ENCODE measurements at regions not wholly inside any gene's neighbourhood (a gene's known extent, or its start where the extent isn't known, plus 50 kb on each side); places are given as distances from the start of the nearest gene placed in this dataset.
"Not testable (repeated sequence)": the region's sequence is repeated elsewhere in the genome, so short reads cannot be mapped to it uniquely, and the experiment has no call there.

GRCh38 chr6:144360401-144360800, 75.3 kb downstream of the UTRN start:
- DNase-seq (ENCODE audit: low read depth): no peak

GRCh38 chr6:144361016-144361415, 75.9 kb downstream of the UTRN start:
- no peak for DNase-seq (ENCODE audit: low read depth)

GRCh38 chr6:144362042-144363018, 77.2 kb downstream of the UTRN start:
- no peak for DNase-seq (ENCODE audit: low read depth)

GRCh38 chr6:144364208-144364720, 79.1 kb downstream of the UTRN start:
- DNase-seq (ENCODE audit: low read depth): no peak

GRCh38 chr6:144364782-144365181, 79.6 kb downstream of the UTRN start:
- DNase-seq (ENCODE audit: low read depth): no peak

- DNase-seq (ENCODE audit: low read depth): no peak
Measured at GRCh38 chr6:144365271-144365670, 80.1 kb downstream of the UTRN start.

- not testable (repeated sequence) for DNase-seq (ENCODE audit: low read depth)
Measured at GRCh38 chr6:144369696-144370095, 84.6 kb downstream of the UTRN start.

- DNase-seq (ENCODE audit: low read depth): no peak
Measured at GRCh38 chr6:144372116-144372515, 87.0 kb downstream of the UTRN start.

GRCh38 chr6:144372611-144373594, 87.8 kb downstream of the UTRN start:
- no peak for DNase-seq (ENCODE audit: low read depth)

- DNase-seq (ENCODE audit: low read depth): not testable (repeated sequence)
Measured at GRCh38 chr6:144374525-144374924, 89.4 kb downstream of the UTRN start.

GRCh38 chr6:144377586-144378210, 92.6 kb downstream of the UTRN start:
- no peak for DNase-seq (ENCODE audit: low read depth)

GRCh38 chr6:144378437-144378836, 93.3 kb downstream of the UTRN start:
- DNase-seq (ENCODE audit: low read depth): no peak

GRCh38 chr6:144379356-144379755, 94.2 kb downstream of the UTRN start:
- DNase-seq (ENCODE audit: low read depth): no peak

GRCh38 chr6:144381499-144381898, 96.4 kb downstream of the UTRN start:
- DNase-seq (ENCODE audit: low read depth): not testable (repeated sequence)

GRCh38 chr6:144383336-144383735, 98.2 kb downstream of the UTRN start:
- DNase-seq (ENCODE audit: low read depth): no peak

- DNase-seq (ENCODE audit: low read depth): no peak
Measured at GRCh38 chr6:144384427-144384826, 99.3 kb downstream of the UTRN start.

GRCh38 chr6:144389474-144389873, 104.3 kb downstream of the UTRN start:
- DNase-seq (ENCODE audit: low read depth): not testable (repeated sequence)

GRCh38 chr6:144390202-144390601, 105.1 kb downstream of the UTRN start:
- no peak for DNase-seq (ENCODE audit: low read depth)

- no peak for DNase-seq (ENCODE audit: low read depth)
Measured at GRCh38 chr6:144390886-144391285, 105.8 kb downstream of the UTRN start.

- no peak for DNase-seq (ENCODE audit: low read depth)
Measured at GRCh38 chr6:144392536-144392935, 107.4 kb downstream of the UTRN start.

GRCh38 chr6:144394210-144394609, 109.1 kb downstream of the UTRN start:
- no peak for DNase-seq (ENCODE audit: low read depth)

GRCh38 chr6:144395014-144395413, 109.9 kb downstream of the UTRN start:
- DNase-seq (ENCODE audit: low read depth): no peak
